DMS 273 (cell line): ENCODE measurements at regions not wholly inside any gene's neighbourhood (a gene's known extent, or its start where the extent isn't known, plus 50 kb on each side); places are given as distances from the start of the nearest gene placed in this dataset.
A peak's percentile ranks its signal among the peaks of the same experiment; 100 is the strongest.
"Not testable (repeated sequence)": the region's sequence is repeated elsewhere in the genome, so short reads cannot be mapped to it uniquely, and the experiment has no call there.

Experiments
- DNase-seq: peaks from one replicate; lab custom pipeline; 2025; ENCODE audit not compliant: unreplicated experiment; lab: John Stamatoyannopoulos, UW

DNA sequence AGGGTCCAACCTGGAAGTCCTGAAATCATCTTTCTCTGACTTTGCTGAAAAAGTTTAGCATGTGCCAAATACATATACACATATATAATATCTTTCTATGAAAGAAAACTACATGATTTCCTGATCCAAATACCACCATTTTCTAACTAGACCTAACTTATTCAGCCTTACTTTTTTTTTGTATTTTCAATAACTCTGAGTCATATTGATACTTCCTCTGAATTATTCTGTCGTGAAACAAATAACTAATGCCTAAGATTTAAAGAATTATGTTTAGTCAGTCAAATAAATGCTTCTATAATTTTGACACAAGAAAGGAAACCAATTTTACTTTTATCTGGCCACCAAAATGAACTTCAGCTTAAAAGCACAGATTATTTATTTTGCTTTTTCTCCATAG, 760.2 kb upstream of the GBE1 start:
- DNase-seq, result no peak

GRCh38 chr3:82520846-82521245, 759.4 kb upstream of the GBE1 start:
- DNase-seq, result no peak

- no peak for DNase-seq
These were observed 748.6 kb upstream of the GBE1 start for GRCh38 chr3:82509951-82510603.

DNA sequence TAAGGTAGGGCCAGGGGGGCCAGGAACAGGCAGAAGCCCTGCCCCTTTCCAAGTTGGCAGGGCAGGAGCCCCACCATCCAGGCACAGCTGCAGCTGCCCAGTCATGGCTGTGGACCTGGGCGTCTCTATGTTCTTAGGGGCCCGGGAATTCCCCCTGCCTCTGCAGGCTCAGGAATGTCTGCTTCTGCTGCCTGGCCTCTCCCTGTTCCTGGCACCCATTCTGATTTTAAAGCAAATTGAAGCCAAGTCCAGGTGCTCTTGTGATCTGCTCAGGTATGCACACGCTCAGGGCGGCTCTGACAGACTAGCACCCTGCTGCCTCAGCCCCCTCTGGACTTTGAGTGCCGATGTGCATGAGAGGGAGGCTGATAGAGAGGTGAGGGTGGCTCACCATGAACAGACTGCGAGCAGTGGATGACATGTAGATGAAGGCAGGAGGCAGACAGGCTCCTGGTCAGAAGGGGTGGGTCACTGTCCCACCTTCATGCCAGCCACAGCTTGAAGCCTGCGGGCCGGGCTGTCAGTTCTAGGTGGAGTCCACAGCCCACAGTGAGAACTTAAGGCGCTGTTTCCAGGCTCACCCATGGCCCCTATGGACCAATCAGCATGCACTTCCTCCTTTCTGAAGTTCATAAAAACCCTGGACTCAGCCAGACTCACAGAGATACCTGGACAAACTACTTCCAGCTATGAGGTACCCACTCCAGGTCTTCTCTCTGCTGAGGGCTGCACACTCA, 747.8 kb upstream of the GBE1 start:
- no peak for DNase-seq

DNA sequence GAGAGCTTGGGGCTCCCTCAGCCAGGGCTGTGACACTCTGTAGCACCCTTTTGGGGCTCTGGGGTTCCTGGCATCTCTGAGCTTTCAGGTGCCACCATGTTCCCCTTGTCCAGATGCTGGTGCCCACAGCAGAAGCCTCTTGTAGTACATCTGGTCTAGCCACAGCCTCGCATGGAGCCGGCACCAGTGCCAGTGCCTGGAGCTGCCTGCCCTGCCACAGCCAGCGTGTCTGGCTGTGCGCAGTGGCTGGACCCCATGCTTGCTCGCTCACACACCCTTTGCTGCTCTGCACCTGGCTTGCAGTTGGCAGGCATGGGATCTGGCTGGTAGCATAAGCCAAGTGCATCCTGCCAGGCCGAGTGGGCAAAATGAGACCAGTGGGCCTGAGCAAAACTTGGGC, 744.8 kb upstream of the GBE1 start:
- no peak for DNase-seq

DNA sequence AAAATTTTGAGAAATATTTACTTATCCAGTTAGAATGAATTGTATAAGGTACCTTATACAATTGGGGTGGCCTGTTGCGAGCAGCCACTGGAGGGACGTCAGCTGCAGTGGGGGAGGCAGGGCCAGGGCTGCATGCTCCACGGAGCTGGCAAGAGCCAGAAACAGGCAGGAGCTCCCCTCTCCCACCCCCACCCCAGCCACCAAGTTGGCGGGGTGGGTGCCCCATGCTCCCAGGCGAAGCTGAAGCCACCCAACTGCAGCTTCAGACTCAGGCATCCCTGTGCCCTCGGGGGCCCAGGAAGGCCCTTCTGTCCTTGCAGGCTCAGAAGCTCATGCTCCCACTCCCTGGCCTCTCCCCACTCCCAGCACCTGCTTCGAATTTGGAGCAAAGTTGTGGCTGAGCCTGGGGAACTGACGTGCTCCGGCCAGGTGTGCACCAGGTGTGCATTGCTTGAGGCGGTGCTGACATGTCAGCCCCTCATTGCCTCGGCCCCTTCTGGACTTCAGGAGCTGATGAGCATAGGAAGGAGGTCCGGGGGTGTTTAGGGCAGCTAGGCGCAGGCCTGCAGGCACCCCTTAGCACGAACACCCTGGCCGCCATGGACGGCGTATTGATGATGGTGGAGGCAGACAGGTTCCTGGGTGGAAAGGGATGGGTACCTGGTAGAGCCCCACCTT, 743.8 kb upstream of the GBE1 start:
- no peak for DNase-seq

- no peak for DNase-seq
These were observed 736.7 kb upstream of the GBE1 start for GRCh38 chr3:82498186-82498585.

DNA sequence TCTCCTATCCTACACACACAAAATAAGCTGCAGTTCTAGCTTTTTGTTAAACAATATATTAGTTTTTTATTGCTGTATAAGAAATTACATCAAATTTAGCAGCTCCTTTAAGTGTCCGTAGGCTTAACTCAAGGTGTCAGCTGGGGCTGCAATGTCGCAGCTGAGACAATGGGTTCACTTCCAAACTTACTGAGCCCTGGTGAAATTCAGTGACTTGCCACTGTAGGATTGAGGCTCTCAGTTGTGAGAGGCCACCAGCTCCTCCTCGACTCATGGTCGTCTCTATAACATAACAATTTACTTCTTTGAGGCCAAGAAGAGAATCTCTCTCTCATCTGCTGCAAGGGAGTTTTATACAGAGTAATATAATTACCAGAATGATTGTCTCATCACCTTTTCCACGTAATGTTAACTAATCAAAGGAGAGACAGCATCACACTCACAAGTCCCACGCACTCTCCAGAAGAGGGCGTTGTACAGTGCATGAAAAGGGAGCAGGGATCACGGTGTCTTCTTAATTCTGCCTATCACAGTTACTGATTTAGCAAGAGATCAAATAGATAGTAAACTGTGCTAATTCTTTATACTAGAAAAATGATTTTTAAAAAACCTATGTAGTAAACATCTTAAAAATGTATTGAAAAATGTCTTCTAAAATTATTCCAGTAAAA, 735.6 kb upstream of the GBE1 start:
- peak; percentile 1 for DNase-seq

GRCh38 chr3:82495655-82496054, 734.2 kb upstream of the GBE1 start:
- no peak for DNase-seq

DNA sequence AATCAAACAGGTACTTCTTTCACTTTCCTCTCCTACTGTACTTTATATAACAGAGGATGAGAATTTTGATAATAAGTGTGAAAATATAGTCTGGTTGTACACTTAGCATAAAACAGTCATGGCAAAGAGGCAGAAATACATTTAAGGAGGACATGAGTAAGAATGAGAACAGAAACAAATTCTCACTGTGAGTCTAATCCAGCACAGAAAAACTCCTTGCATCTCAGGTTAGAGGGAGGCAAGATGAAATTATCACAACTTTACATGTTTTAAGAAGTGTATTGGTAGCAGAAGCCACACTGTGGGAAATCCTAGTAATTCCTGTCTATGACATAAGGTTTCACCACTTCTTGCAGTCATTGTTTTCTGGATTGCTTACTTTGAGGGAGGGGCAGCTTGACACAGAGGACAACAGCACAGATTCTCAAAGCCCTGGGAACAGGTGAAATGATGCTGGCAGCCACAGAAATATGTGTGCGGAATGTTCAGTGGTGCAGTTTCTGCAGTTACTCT, 733.6 kb upstream of the GBE1 start:
- DNase-seq, result no peak

- DNase-seq, result no peak
These were observed 732.4 kb upstream of the GBE1 start for GRCh38 chr3:82493858-82494257.

DNA sequence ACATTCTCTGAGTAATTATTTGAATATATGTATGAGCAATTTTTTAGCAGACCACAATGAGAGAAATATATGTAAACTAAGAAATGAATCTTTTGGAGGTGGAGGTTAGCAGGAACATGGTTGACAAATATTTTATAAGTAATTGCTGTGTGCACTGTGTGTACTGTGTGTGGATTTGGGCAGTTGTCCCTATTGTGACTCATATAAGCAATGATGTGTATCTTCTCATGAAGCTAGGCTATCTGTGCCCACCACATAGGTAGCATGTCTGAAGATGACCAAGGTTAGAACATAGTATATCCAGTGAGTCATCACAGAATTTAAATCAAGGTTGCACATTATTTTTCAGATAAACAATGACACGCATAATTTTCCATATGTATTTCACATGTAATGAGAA, 713.9 kb upstream of the GBE1 start:
- no peak for DNase-seq

GRCh38 chr3:82474711-82475110, 713.3 kb upstream of the GBE1 start:
- no peak for DNase-seq

DNA sequence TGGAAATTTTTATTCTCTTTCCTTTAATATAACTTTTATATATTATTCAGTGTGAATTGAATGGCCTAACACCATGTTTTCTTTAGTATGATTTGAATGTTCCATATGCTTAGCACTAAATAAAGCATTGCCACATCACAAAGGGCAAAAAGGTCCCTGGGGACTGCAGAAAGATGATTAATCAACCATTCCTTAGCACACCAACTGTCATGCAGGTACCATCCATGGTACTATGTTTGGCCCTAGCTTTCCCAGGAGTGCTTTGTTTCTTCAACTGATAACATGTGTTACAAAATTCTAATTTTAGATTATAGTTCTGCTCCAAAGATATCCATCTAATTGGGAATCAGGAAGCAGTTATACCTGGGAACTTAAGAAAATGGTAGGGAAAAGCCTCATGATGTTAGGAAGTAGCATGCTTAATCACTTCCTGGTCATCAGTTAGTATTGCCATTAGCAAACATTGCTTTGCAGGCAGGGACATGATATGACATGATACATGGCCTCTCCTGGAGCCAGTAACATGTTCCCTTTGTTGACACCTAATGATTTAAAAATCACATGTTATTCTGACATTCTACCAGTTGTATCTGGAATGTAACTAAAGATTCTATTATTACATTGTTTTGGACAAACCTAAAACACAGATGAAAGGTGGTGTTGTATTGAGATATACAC, 712.6 kb upstream of the GBE1 start:
- no peak for DNase-seq

- no peak for DNase-seq
These were observed 705.6 kb upstream of the GBE1 start for GRCh38 chr3:82467051-82467450.

DNA sequence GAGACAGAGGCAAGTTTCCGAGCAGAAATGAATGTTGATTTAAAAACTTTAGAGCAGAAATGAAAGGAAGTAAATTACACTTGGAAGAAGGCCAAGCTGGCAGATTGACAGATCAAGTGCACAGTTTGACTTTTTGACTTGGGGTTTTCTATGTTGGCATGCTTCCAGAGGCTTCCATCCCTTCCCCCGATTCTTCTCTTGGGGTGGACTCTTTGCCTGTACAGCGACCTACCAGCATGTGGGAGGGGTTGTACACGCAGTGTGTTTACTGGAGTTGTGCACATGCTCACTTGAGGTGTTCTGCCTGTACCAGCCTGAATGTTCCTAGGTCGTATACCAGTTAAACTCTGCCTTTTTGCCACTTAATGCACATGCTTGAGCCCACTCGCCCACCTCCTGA, 701.5 kb upstream of the GBE1 start:
- DNase-seq, result peak; percentile 57

DNA sequence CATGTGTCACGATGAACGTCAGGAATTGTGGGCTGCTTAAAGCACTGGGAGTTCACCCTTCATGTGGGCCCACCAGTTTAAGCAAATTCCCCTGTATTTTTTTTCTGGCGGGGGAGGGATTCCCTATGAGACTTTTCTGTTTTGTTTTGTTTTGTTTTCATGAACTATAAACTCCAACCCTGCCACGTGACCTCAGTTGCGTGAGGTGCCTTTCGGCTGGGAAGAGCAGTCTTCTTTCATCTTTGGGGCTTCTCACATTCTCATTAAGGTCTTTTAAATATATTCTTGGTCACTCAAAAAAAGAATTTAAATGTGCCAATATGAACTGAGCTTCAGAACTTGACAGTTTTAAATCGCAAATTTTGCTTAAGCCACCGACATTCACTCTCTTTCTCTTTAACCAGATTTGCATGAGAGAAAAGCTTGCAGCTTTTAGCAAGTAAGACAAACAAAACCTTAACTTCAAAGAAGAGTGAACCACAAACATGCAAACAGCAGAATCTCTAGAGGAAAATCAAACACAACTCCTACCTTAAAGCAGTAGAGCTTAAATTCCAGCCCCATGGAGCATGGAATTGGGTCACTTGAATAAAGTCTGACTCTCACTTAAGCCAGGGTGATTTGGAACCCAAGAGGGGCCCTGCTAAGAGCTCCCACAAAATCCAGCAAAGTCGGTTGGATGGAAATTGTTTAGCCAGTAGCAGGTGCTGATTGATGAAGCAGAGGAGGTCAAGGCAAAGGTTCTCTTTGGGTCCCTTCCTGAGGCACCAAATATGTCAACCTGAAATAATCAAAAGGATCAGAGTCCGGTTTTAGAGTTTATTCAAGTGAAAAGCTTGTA, 699.8 kb upstream of the GBE1 start:
- no peak for DNase-seq

GRCh38 chr3:82448320-82448719, 686.9 kb upstream of the GBE1 start:
- DNase-seq, result no peak

- DNase-seq, result not testable (repeated sequence)
These were observed 667.4 kb upstream of the GBE1 start for GRCh38 chr3:82428821-82429220.

DNA sequence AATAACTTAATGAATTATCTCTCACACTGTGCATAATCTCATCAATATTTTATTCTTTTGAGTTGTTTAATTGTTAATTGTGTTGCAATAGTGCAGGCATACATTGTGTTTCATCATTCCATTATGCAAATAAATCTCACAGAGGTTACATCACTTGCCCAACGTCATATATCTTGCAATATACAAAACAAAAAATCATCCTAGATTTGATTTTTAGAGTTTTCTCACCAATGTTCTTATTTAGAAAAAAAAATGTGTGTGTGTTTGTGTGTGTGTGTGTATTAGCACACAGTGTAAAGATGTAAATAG, 662.5 kb upstream of the GBE1 start:
- no peak for DNase-seq
